Upper lobe of right lung (tissue), 1 donor: ENCODE measurements at regions not wholly inside any gene's neighbourhood (a gene's known extent, or its start where the extent isn't known, plus 50 kb on each side); places are given as distances from the start of the nearest gene placed in this dataset.
A peak's percentile ranks its signal among the peaks of the same experiment; 100 is the strongest.

Source experiments
- ATAC-seq: fragments of 200-7000 bp; cut with Tn5 transposase; one replicate; pipeline ENCODE4 v1.9.1; 2020; ENCODE audit warnings: mild to moderate bottlenecking, moderate library complexity
- DNase-seq: peaks from one replicate; pipeline ENCODE4 v3.0.0-alpha.2; 2020
- H3K27ac ChIP-seq: fragments of 200-600 bp; one replicate; pipeline ENCODE4 v1.8.0; 2022
- H3K27me3 ChIP-seq: fragments of 200-600 bp; one replicate; pipeline ENCODE4 v1.8.0; 2022; ENCODE audit warnings: mild to moderate bottlenecking
- H3K36me3 ChIP-seq: fragments of 200-600 bp; one replicate; pipeline ENCODE4 v1.8.0; 2022
- H3K4me1 ChIP-seq: fragments of 200-600 bp; one replicate; pipeline ENCODE4 v1.8.0; 2022
- H3K4me3 ChIP-seq: fragments of 200-600 bp; one replicate; pipeline ENCODE4 v1.8.0; 2022; ENCODE audit warnings: mild to moderate bottlenecking
- H3K9me3 ChIP-seq: fragments of 200-600 bp; one replicate; pipeline ENCODE4 v1.8.0; 2022
- CTCF ChIP-seq: fragments of 200-600 bp; IDR thresholded peaks from one replicate; pipeline ENCODE4 v1.8.0; 2022; ENCODE audit warnings: antibody characterized with exemption
- intact Hi-C: fragments of 100-400 bp; cut with DNase I; formaldehyde crosslinking; loops from one replicate; pipeline ENCODE4 v1.11.0; 2022
- donor health status: DM: no; HTN: yes; CAD: no; lungs with severe emphysema.

GRCh38 chr2:19743641-19744040 lies 158.1 kb downstream of the TTC32 start:
- no peak for TF ChIP-seq CTCF
- H3K27ac ChIP-seq = no peak overlapping the region
- H3K4me3 ChIP-seq = no peak overlapping the region
- H3K27me3 ChIP-seq = no peaks in the 10 kb centered on the region
- no peaks in the 10 kb centered on the region for H3K4me1 ChIP-seq
- no peak for DNase-seq
- no peaks in the 10 kb centered on the region for H3K36me3 ChIP-seq
- ATAC-seq = no peak
- intact Hi-C loops = no loop called here
- H3K9me3 ChIP-seq = no peaks in the 10 kb centered on the region

- Histone ChIP-seq H3K27ac (no peak overlapping the region), H3K4me3 (no peak overlapping the region), H3K36me3 (no peaks in the 10 kb centered on the region), H3K27me3 (no peaks in the 10 kb centered on the region), H3K4me1 (no peaks in the 10 kb centered on the region), H3K9me3 (no peaks in the 10 kb centered on the region)
- intact Hi-C loops = no loop called here
- DNase-seq = no peak
- no peak for ATAC-seq
- no peak for TF ChIP-seq CTCF
Measured at GRCh38 chr2:19742872-19743271, 158.9 kb downstream of the TTC32 start.

DNA sequence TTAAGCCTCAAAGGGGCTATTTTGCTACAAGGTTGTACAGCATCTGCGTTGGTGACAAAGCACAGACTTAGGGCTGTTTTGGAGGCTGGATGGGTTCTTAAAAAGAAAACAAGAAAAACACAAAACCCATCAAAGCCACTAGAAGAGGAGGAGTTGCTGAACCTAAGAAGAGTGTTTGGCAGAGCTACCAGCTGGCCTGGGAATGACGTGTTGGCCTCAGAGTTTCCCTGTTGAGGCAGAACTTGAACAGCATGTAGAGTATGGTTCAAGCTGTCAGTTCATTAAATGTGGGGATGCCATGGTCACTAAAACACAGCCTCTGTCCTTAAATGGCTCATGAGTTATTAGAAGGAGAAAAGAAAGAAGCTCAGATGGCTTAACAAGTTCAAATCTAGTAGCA lies 162.5 kb downstream of the TTC32 start:
- TF ChIP-seq CTCF = no peak
- Histone ChIP-seq H3K27ac (no peak overlapping the region), H3K27me3 (no peaks in the 10 kb centered on the region), H3K4me3 (no peak overlapping the region), H3K9me3 (no peaks in the 10 kb centered on the region), H3K36me3 (no peaks in the 10 kb centered on the region), H3K4me1 (no peaks in the 10 kb centered on the region)
- DNase-seq (no peak), ATAC-seq (no peak)
- intact Hi-C loops = no loop called here

GRCh38 chr2:19738707-19739106 lies 163.1 kb downstream of the TTC32 start:
- no peaks in the 10 kb centered on the region for H3K4me1 ChIP-seq
- H3K9me3 ChIP-seq = no peaks in the 10 kb centered on the region
- H3K36me3 ChIP-seq = no peaks in the 10 kb centered on the region
- TF ChIP-seq CTCF = no peak
- H3K27ac ChIP-seq = peak overlapping the region; percentile 58
- H3K27me3 ChIP-seq = no peaks in the 10 kb centered on the region
- ATAC-seq = peak; percentile 34
- DNase-seq = no peak
- H3K4me3 ChIP-seq = no peak overlapping the region
- intact Hi-C loops = no loop called here

- ATAC-seq (peak; percentile 19), DNase-seq (no peak)
- Histone ChIP-seq H3K27me3 (no peaks in the 10 kb centered on the region), H3K4me3 (no peak overlapping the region), H3K36me3 (no peaks in the 10 kb centered on the region), H3K4me1 (no peaks in the 10 kb centered on the region), H3K27ac (no peak overlapping the region), H3K9me3 (no peaks in the 10 kb centered on the region)
- intact Hi-C loops = no loop called here
- no peak for TF ChIP-seq CTCF
Measured at GRCh38 chr2:19736191-19736831, 165.5 kb downstream of the TTC32 start.

- H3K4me1 ChIP-seq = no peaks in the 10 kb centered on the region
- no peak for ATAC-seq
- no peaks in the 10 kb centered on the region for H3K27me3 ChIP-seq
- TF ChIP-seq CTCF = no peak
- H3K4me3 ChIP-seq = no peak overlapping the region
- H3K9me3 ChIP-seq = no peaks in the 10 kb centered on the region
- intact Hi-C loops = no loop called here
- no peak for DNase-seq
- H3K27ac ChIP-seq = no peak overlapping the region
- H3K36me3 ChIP-seq = no peaks in the 10 kb centered on the region
Measured at GRCh38 chr2:19733951-19734425, 167.8 kb downstream of the TTC32 start.
